NCI-H524 (cell line): ENCODE measurements at regions not wholly inside any gene's neighbourhood (a gene's known extent, or its start where the extent isn't known, plus 50 kb on each side); places are given as distances from the start of the nearest gene placed in this dataset.

ENCODE experiments used
- DNase-seq, 2 experiments: peaks; one replicate each; lab custom pipeline; 2025; lab: John Stamatoyannopoulos, UW

DNA sequence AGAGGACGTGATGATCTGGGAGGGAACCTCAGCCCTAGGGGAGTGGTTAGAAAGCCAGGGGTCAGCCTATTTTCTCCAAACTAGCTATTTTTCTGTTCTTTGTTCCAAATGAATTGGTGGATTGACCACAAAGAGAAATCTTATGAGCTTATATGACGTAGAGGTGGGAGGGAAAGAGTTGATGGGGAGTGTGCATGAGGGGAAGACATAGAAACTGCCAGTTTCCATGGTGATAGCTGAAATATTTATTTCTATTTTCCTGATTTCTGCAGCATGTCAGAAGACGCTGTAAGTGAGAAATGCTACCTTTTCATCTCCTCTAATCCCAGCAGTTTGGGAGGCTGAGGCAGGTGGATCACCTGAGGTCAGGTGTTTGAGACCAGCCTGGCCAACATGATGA is 51.4 kb upstream of the CISTR start:
- no peak for DNase-seq

- peak in 1 of 2 experiments; percentile 22 for DNase-seq
Measured at GRCh38 chr12:53803703-53804102, 51.9 kb upstream of the CISTR start.

GRCh38 chr12:53804429-53804828 is 52.6 kb upstream of the CISTR start:
- DNase-seq = no peak

GRCh38 chr12:53805067-53805466 is 53.3 kb upstream of the CISTR start:
- no peak for DNase-seq

GRCh38 chr12:53805791-53806190 is 54.0 kb upstream of the CISTR start:
- no peak for DNase-seq

DNA sequence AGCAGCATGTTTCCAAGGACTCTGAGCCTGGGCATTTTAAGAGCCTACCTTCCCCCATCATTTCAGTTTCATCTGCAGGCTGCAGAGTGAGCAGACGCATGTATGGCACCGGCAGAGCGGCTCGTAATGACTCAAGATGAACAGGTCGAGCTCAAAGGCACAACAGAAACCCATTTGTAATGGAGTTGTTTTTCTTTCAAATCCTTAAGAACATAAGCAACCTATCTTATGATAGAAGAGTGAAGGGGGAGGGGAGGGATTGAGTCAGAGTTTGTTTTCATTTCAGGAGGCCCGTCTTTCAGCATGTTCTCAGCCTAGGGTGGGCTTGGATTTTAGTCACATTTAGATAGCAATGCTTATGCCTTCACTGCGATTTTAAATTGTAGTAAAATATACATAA is 54.9 kb upstream of the CISTR start:
- no peak for DNase-seq

GRCh38 chr12:53807322-53807860 is 55.6 kb upstream of the CISTR start:
- no peak for DNase-seq

GRCh38 chr12:53808023-53808705 is 56.4 kb upstream of the CISTR start:
- DNase-seq = no peak

- DNase-seq = no peak
Measured at GRCh38 chr12:53809005-53809404, 57.2 kb upstream of the CISTR start.

GRCh38 chr12:53810950-53811349 is 59.2 kb upstream of the CISTR start:
- DNase-seq = no peak

DNA sequence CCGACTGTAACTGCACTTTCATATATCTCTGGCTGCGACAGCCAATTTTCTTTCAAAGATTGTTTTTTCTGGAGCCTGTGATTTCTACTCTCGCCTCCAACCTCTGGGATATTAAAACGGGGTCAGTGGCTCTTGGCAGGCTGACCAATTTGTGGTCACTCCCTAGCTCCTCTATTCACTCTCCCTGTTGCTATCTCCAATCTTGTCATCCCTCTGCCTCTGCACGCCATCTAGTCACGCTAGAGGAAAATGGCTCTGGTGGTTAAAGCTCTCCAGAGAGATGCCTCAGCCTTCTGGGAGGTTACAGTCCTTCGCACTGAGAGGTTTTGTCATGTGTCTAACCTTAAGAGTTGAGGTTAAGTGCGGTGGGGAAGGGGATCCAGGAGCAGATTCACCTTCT is 59.8 kb upstream of the CISTR start:
- no peak for DNase-seq

GRCh38 chr12:53816360-53817020 is 64.7 kb upstream of the CISTR start:
- no peak for DNase-seq

DNA sequence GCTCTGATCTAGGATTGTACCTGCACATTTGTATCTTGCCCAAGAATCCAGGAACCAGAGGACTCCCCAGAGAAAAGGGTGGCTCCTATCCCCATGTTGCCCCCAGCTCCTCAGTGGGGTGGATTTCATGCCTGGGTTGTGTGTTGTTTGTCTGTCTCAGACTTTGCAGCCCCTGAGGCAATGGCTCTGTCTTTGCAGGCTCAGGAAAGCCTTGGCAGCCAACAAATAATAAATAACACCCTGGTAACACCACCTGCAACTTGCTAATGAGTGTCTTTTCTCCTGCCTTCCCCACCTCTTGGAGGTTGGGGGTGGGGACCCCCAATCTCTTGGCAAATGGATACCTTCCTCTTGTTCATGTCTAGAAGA is 65.2 kb upstream of the CISTR start:
- DNase-seq = no peak

DNA sequence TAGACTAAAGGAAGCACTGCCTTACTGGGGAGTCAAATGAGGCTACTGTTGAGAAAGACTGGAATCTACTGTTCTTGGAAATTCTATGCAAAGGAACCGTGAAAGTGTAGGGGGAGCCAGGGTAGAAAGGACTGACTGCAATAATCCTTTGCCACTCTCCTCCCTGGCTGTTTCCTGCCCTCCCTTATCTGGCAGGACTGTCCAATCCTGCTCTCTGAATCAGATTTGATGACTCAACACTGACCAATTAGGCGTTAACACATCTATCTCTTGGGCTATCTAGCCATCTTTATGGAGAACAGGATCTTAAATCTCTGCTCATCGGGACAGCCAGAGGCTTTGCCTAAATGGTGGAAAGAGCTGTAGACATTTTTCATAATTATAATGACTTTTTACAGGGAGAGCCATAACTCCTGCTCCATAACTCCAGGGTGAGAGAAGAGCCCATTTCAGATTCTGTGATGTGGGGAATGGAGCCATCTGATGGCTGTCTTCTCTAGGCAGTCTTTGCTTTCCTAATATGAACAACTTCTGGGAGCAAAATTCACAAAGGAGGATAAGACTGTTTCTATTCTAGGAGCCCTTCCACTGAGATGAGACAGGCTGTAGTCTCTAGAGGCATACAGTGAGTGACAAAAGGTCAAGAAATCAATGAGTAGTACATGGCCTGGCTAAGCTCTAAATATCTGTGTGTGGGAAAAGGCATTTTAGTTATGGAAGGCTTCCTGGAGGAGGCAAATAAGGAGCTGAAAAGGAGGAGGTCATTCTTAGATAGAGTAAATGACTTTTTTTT is 68.9 kb upstream of the CISTR start:
- DNase-seq = no peak

- no peak for DNase-seq
Measured at GRCh38 chr12:53824001-53824712, 72.4 kb upstream of the CISTR start.

GRCh38 chr12:53825246-53826081 is 73.7 kb upstream of the CISTR start:
- no peak for DNase-seq

- no peak for DNase-seq
Measured at GRCh38 chr12:53827306-53827705, 75.5 kb upstream of the CISTR start.

DNA sequence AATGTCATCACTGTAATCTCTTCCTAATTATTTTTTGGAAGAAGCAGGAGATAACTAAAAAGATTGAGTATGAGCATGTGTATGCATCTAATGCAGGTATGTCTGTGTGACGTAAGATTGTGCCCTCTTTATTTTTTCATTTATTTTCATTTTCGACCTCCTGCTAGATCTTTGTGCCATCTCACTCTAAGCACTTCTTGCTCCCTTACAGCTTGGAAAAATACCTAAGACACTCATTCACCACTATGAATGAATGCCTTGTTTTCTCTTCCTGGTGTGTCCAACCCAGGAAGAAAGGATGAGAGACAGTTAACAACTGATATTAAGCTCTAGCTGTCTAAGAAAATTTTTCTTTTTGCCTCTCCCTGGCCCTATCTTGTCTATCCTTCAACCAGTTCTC is 76.8 kb upstream of the CISTR start:
- no peak for DNase-seq

DNA sequence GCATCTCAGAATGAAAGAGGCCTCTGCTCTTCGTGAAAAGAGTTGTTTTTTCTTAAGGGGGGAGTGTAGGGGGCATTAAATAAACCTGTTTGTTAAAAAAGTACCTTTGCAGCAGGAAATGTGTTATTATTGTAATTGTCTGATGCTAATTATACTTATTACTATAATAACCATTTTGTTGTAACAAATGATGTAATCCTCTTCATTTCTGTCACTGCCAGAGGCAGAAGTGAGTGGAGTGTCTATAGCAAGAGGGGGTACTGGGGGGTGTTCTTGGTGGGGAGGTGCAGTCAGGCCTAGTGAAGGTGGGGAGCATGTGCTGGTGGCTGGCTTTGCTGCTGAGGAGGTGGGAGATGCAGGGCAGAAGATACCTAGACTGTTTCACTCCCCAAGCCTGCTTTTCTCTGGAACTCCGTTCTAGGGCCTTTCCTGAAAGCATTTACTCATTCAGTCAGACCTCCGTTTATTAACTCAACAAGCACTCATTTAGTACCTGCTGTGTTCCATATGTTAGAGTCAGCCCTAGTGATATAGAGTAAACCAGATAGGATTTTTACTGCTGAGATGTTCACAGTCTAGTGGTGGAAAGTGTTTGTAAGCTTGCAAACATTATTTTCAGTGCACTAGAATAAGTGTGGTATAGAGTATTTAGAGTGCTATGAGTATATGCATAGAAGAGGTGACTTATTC is 77.5 kb upstream of the CISTR start:
- no peak for DNase-seq

- DNase-seq = no peak
Measured at GRCh38 chr12:53830631-53831030, 78.9 kb upstream of the CISTR start.
